NCI-H82 (cell line): ENCODE measurements at regions not wholly inside any gene's neighbourhood (a gene's known extent, or its start where the extent isn't known, plus 50 kb on each side); places are given as distances from the start of the nearest gene placed in this dataset.
"Not testable (repeated sequence)": the region's sequence is repeated elsewhere in the genome, so short reads cannot be mapped to it uniquely, and the experiment has no call there.

Experiments
- DNase-seq: peaks from one replicate; lab custom pipeline; 2025; lab: John Stamatoyannopoulos, UW

GRCh38 chr2:85969367-85969766, 80.6 kb upstream of the ST3GAL5 start:
- DNase-seq = not testable (repeated sequence)

- DNase-seq = not testable (repeated sequence)
These were observed 77.0 kb upstream of the ST3GAL5 start for GRCh38 chr2:85965770-85966169.

GRCh38 chr2:85963747-85964418, 75.1 kb upstream of the ST3GAL5 start:
- DNase-seq = not testable (repeated sequence)

GRCh38 chr2:85963068-85963467, 74.3 kb upstream of the ST3GAL5 start:
- DNase-seq = no peak

- DNase-seq = no peak
These were observed 73.0 kb upstream of the ST3GAL5 start for GRCh38 chr2:85961754-85962153.

- no peak for DNase-seq
These were observed 72.3 kb upstream of the ST3GAL5 start for GRCh38 chr2:85961053-85961452.

GRCh38 chr2:85959826-85960225, 71.0 kb upstream of the ST3GAL5 start:
- no peak for DNase-seq

- peak; percentile 4 for DNase-seq
These were observed 70.4 kb upstream of the ST3GAL5 start for GRCh38 chr2:85959185-85959584.

- no peak for DNase-seq
These were observed 69.9 kb upstream of the ST3GAL5 start for GRCh38 chr2:85958731-85959130.

GRCh38 chr2:85957256-85957655, 68.5 kb upstream of the ST3GAL5 start:
- no peak for DNase-seq

GRCh38 chr2:85956646-85957039, 67.9 kb upstream of the ST3GAL5 start:
- no peak for DNase-seq

- DNase-seq = no peak
These were observed 66.0 kb upstream of the ST3GAL5 start for GRCh38 chr2:85954590-85955458.

- no peak for DNase-seq
These were observed 65.4 kb upstream of the ST3GAL5 start for GRCh38 chr2:85954192-85954589.

GRCh38 chr2:85953476-85953875, 64.7 kb upstream of the ST3GAL5 start:
- no peak for DNase-seq

- DNase-seq = no peak
These were observed 63.5 kb upstream of the ST3GAL5 start for GRCh38 chr2:85952196-85952734.

GRCh38 chr2:85951351-85952067, 62.7 kb upstream of the ST3GAL5 start:
- DNase-seq = no peak

GRCh38 chr2:85950743-85951142, 62.0 kb upstream of the ST3GAL5 start:
- DNase-seq = no peak

- DNase-seq = no peak
These were observed 60.5 kb upstream of the ST3GAL5 start for GRCh38 chr2:85949280-85949679.

- DNase-seq = no peak
These were observed 58.8 kb upstream of the ST3GAL5 start for GRCh38 chr2:85947593-85947992.

GRCh38 chr2:85945586-85945985, 56.8 kb upstream of the ST3GAL5 start:
- no peak for DNase-seq

- no peak for DNase-seq
These were observed 56.4 kb upstream of the ST3GAL5 start for GRCh38 chr2:85945172-85945571.

- DNase-seq = no peak
These were observed 53.7 kb upstream of the ST3GAL5 start for GRCh38 chr2:85942346-85942957.
